ENCODE measurements at regions not wholly inside any gene's neighbourhood (a gene's known extent, or its start where the extent isn't known, plus 50 kb on each side); places are given as distances from the start of the nearest gene placed in this dataset.

- TF ChIP-seq POLR2A (IDR thresholded peaks at IDR 0.05) (no peak), CTCF (IDR thresholded peaks at IDR 0.05) (no peak)
Observed at GRCh38 chr2:38444247-38444646, 67.2 kb upstream of the ATL2 start.

Measured in prostate gland (tissue), 2 donors.